ENCODE measurements at regions not wholly inside any gene's neighbourhood (a gene's known extent, or its start where the extent isn't known, plus 50 kb on each side); places are given as distances from the start of the nearest gene placed in this dataset.

- H3K27me3 ChIP-seq (replicated peaks; ENCODE audit: control insufficient read depth, insufficient read depth, low read length): no peaks in the 10 kb centered on the region; the same call in 1 of the 2 replicates
- DNase-seq (ENCODE audit: extremely low read depth, insufficient read length): no peak
- H3K36me3 ChIP-seq (ENCODE audit: control insufficient read depth, insufficient read depth, low read length): no peaks in the 10 kb centered on the region
- no peak overlapping the region for H3K4me3 ChIP-seq (replicated peaks; ENCODE audit: low read depth, low read length)
- no peak for TF ChIP-seq CTCF (IDR thresholded peaks at IDR 0.05; ENCODE audit: insufficient read depth, low read length, poor library complexity, severe bottlenecking)
Measured at GRCh38 chr11:93067881-93068390, 98.5 kb downstream of the MTNR1B start.

DNA sequence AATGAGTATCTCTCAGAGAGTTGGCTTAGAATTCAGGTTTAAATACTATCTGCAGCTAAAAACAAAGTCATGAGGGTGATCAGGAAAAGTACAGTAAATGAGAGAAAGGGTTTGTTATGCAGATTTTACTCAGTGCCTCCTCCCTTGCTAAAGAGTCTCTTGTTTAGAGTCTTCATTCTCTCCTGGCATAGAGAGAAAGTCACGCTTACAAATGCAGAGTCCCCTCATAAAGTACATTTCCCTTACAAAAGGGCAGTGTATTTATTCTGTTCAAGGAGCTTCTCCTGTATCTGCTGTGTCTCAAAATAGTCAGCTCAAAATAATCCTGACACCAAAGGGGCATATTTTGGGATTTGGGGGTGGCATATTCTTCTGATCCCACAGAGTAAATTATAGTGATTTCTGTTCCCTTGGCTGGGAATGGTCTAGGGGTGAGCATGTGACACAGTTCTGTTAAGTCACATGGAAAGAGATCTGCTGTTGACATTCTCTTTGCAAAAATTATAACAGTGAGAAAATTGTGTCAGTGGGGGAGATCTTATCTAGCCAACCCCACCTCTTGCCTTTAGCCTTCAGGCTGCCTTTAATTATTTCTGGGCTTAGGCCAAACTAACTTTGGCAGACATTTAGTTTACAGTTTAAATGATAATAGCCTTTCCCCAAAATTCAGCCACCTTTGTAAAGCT lies 102.9 kb downstream of the MTNR1B start:
- Histone ChIP-seq H3K27me3 (replicated peaks; ENCODE audit: control insufficient read depth, insufficient read depth, low read length) (no peaks in the 10 kb centered on the region; the same call in 1 of the 2 replicates), H3K36me3 (ENCODE audit: control insufficient read depth, insufficient read depth, low read length) (no peaks in the 10 kb centered on the region), H3K4me3 (replicated peaks; ENCODE audit: low read depth, low read length) (no peak overlapping the region)
- DNase-seq (ENCODE audit: extremely low read depth, insufficient read length): no peak
- TF ChIP-seq CTCF (IDR thresholded peaks at IDR 0.05; ENCODE audit: insufficient read depth, low read length, poor library complexity, severe bottlenecking): no peak

GRCh38 chr11:93073026-93073425 lies 103.6 kb downstream of the MTNR1B start:
- no peak for TF ChIP-seq CTCF (IDR thresholded peaks at IDR 0.05; ENCODE audit: insufficient read depth, low read length, poor library complexity, severe bottlenecking)
- Histone ChIP-seq H3K27me3 (replicated peaks; ENCODE audit: control insufficient read depth, insufficient read depth, low read length) (peaks cover 1% of the 10 kb centered on the region), H3K4me3 (replicated peaks; ENCODE audit: low read depth, low read length) (no peak overlapping the region), H3K36me3 (ENCODE audit: control insufficient read depth, insufficient read depth, low read length) (no peaks in the 10 kb centered on the region)
- no peak for DNase-seq (ENCODE audit: extremely low read depth, insufficient read length)

- TF ChIP-seq CTCF (IDR thresholded peaks at IDR 0.05; ENCODE audit: insufficient read depth, low read length, poor library complexity, severe bottlenecking): no peak
- Histone ChIP-seq H3K4me3 (replicated peaks; ENCODE audit: low read depth, low read length) (no peak overlapping the region), H3K27me3 (replicated peaks; ENCODE audit: control insufficient read depth, insufficient read depth, low read length) (peaks cover 1% of the 10 kb centered on the region), H3K36me3 (ENCODE audit: control insufficient read depth, insufficient read depth, low read length) (no peaks in the 10 kb centered on the region)
- no peak for DNase-seq (ENCODE audit: extremely low read depth, insufficient read length)
Measured at GRCh38 chr11:93073508-93074280, 104.2 kb downstream of the MTNR1B start.

DNA sequence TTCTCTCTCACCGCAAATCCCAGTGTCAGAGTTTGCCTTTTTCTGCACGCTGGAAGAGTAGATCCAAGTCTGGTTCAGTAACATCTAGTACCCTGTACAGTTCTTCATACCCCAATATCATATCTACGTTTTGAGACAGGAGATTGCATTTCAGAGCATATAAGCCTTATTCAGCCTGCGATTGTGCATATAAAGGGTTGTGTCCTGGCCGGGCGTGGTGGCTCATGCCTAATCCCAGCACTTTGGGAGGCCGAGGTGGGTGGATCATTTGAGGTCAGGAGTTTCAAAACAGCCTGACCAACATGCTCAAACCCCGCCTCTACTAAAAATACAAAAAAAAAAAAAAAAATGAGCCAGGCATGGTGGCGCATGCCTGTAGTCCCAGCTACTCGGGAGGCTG lies 104.9 kb downstream of the MTNR1B start:
- peaks cover 1% of the 10 kb centered on the region for H3K27me3 ChIP-seq (replicated peaks; ENCODE audit: control insufficient read depth, insufficient read depth, low read length)
- no peak overlapping the region for H3K4me3 ChIP-seq (replicated peaks; ENCODE audit: low read depth, low read length)
- H3K36me3 ChIP-seq (ENCODE audit: control insufficient read depth, insufficient read depth, low read length): no peaks in the 10 kb centered on the region
- no peak for DNase-seq (ENCODE audit: extremely low read depth, insufficient read length)
- no peak for TF ChIP-seq CTCF (IDR thresholded peaks at IDR 0.05; ENCODE audit: insufficient read depth, low read length, poor library complexity, severe bottlenecking)
